ENCODE measurements at regions not wholly inside any gene's neighbourhood (a gene's known extent, or its start where the extent isn't known, plus 50 kb on each side); places are given as distances from the start of the nearest gene placed in this dataset.

DNA sequence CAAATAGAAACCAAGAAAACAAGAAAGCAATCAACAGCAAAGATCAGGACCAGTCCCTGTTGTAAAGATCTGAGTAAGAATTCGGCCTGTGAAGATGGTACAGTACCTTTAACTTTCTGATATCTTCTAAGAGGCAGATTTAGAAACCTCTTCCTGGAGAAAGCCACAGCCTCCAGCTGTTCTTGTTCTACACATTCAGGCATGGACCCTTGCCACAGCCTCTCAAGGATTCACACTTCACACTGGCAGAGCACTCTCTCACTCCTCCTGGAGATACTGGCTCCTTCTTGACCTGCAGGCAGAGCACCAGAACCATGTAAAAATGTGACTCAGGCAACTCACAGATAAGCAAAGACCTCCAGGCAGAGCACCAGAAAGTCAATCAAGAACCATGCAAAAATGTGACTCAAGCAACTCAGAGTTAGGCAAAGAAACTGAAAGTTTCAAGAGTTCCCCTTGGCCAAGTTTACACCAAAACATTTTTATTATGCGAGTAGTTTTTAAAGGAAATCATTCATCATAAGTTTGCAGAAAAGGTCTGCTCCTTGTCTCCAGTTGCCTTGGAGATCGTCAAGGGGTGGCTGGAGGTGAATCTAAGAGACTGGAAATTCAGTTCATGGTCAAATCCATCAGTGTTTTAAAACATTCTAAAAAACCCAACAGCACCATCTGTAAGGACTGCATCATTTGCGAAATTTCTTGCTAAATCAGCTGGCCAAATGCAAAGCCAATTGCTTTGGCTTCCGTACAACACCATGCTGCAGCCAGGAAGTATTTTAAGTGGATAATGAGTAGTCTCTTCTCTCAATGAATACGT is 119.3 kb upstream of the MDM1 start:
- peak; percentile 48 for DNase-seq (ENCODE audit: low spot score)

GRCh38 chr12:68452078-68452715 is 120.0 kb upstream of the MDM1 start:
- DNase-seq (ENCODE audit: low spot score) = no peak

GRCh38 chr12:68453278-68453677 is 121.1 kb upstream of the MDM1 start:
- no peak for DNase-seq (ENCODE audit: low spot score)

DNA sequence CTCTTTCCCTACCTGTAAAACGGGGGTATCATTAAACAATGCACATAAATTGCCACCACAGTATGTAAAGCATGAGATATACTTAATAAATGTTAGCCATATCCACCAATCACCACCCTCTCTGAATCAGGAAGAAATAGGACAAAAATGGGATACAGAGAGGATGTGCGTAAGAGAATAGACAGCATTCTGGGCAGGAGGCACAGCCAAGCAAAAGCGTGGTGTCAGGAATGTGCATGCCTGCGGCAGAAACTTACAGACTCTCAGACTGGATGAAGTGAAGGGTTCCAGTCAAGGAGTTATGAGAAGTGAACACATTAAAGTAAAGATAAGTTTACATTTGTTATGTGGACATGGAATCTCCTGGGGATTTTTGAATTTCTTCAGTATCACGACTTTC is 121.7 kb upstream of the MDM1 start:
- DNase-seq (ENCODE audit: low spot score) = no peak

DNA sequence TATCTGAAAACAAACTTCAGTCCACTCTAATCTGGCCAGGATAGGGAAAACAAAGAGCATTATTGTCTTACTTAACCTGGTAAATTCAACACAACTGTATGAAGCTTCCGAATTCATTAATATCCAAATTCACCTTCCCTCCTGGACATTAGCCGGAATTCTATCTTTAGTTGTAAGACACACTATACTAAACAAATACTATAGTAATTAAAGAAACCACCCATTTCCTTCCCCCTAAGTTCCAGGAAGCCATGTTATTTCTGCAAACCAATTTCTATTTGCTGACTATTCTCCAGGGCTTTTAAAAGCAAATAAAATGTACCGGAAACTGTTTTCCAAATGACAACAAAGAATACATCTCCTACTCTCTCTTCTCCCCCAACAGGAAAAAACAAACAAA is 122.7 kb upstream of the MDM1 start:
- no peak for DNase-seq (ENCODE audit: low spot score)

DNA sequence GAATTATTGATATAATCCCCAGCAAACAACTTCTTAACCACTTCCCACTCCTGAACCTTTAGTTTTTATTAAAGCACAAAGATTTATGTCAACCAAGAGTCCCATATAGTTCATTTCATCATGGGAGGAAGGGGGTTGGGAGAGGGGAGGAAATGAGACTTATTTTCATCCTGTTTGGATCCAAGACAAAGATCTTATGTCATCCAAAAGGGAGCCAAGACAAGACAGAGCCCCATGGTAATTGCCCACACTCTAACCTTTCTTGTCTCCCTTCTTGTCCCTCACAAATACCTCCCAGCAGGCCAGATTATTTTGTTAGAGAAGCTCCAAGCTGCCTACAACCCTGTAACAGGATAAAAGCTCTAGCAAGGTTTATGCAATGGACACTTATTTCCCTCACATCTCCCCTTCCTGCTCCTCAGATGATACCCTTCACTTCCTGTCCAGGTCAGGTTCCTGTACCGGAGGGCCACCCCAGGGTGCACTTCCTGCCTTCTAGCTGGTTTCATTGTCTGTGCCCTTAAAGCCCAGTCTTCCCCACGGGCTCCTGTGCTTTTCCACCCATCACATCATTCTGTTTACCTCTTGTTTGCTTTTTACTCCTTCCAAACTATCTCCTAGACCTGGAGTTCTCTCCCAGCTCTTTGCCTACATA is 123.7 kb upstream of the MDM1 start:
- no peak for DNase-seq (ENCODE audit: low spot score)

- no peak for DNase-seq (ENCODE audit: low spot score)
Observed at GRCh38 chr12:68458866-68459265, 126.7 kb upstream of the MDM1 start.

GRCh38 chr12:68460236-68460635 is 128.1 kb upstream of the MDM1 start:
- no peak for DNase-seq (ENCODE audit: low spot score)

- DNase-seq (ENCODE audit: low spot score) = no peak
Observed at GRCh38 chr12:68461645-68462044, 129.5 kb upstream of the MDM1 start.

DNA sequence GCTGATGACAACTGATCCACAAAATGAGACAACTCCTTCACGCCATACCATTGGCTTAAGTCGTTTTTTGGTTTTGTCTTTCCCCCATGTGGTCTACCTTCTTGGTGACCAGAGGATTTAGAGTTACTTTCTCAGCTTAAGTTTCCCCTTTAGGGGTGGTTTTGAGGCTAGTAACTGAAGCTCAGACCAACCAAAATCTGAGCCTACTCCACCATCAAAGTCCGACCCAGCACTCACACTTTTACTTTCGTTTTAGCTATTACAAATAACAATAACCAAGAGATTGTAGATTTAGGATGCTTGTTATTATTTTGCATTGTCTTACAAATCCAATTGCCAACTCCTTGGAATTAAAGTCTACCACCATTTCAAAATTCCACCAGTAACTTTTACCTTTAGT is 130.6 kb upstream of the MDM1 start:
- DNase-seq (ENCODE audit: low spot score) = no peak

DNA sequence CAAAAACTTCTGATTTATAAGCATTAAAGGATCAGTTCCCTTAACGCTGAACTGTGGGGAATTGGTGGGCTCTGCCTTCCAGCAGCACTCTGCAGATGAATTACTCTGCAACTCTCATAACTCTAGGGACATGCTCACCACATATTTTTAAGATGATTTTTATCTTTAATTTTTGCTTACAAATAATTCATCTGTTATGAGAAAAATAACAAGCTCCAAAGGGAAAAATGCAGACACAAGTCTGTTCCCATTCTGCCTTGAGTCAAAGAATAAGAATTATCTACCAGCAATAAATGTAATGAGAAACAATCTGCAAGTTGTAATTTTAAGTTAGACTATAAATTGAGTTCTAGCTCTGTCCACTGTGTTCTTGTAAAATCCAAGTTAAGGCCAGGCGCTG is 133.1 kb upstream of the MDM1 start:
- DNase-seq (ENCODE audit: low spot score) = no peak

DNA sequence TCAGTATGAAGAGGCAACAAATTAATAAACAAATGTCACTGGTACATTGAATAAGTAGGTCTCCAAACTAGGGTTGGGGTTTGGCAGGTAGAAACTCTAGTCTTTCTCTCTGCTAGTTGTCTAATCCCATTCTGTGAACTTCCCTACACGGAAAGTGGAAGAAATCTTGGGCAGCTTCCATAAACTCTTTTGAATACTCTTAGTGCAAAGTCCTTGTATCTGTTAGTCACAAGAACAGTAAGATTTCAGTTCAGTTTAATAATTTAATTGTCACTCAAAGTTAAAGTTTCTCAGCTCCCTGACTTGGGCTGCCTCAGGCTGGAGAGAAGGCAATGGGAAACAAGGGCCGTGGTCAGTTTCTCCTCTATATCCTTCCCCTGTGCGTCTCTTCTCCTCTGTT is 135.4 kb upstream of the MDM1 start:
- no peak for DNase-seq (ENCODE audit: low spot score)

DNA sequence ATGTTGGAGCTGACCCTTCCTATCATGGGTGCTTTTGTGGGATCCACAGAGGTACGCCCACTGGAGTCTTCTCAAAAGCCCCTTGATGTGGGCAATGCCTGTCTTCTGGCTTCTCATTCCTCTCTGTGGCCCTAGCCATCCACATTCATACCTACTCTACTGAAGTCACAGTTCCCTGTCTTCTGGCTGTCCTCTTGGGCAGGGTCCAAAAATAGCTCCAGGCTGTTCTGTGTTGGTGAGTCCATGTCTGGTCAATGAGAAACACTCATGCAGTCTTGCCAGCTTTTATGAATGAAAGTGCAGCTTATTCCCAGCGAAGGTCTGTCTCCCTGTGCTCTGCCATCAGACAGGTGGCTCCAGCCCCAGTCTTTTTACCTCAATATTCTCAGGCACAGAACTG is 135.9 kb upstream of the MDM1 start:
- DNase-seq (ENCODE audit: low spot score) = no peak

- DNase-seq (ENCODE audit: low spot score) = peak; percentile 54
Observed at GRCh38 chr12:68469113-68469512, 137.0 kb upstream of the MDM1 start.

DNA sequence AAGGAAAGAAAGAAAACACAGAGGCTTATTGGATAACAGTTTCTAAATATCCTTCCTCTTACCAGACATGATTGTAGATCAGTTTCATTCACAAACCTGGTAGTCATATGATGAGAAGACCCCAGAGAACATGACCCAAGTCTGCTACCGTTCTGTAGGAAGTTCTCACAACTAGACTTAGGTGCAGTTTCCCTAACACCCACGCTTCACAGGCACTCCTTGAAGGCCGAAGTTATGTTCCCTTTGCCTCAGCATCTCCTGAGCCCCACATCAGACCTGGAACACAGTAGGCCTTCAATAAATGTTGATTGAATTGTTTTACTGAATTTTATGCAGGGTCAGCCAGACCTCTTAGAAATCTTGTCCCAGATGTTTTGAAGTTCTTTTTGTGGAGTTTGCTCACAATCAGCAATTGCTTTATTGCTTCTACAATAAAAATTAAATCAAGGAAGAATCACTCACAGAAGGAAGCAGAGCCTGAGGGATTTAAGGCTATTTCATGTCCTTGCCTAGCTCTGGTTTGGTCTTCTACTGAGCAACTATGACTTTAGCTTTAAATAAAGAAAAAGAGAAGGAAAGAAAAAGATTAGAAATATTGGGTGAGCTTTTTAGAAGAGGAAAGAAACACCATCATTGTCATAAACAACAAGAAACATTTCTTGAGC is 138.6 kb upstream of the MDM1 start:
- DNase-seq (ENCODE audit: low spot score) = no peak

- DNase-seq (ENCODE audit: low spot score) = no peak
Observed at GRCh38 chr12:68474467-68475204, 136.1 kb upstream of the RAP1B start.

- DNase-seq (ENCODE audit: low spot score) = no peak
Observed at GRCh38 chr12:68476794-68477193, 133.9 kb upstream of the RAP1B start.

- no peak for DNase-seq (ENCODE audit: low spot score)
Observed at GRCh38 chr12:68477261-68477772, 133.4 kb upstream of the RAP1B start.

- DNase-seq (ENCODE audit: low spot score) = no peak
Observed at GRCh38 chr12:68477906-68478305, 132.8 kb upstream of the RAP1B start.

DNA sequence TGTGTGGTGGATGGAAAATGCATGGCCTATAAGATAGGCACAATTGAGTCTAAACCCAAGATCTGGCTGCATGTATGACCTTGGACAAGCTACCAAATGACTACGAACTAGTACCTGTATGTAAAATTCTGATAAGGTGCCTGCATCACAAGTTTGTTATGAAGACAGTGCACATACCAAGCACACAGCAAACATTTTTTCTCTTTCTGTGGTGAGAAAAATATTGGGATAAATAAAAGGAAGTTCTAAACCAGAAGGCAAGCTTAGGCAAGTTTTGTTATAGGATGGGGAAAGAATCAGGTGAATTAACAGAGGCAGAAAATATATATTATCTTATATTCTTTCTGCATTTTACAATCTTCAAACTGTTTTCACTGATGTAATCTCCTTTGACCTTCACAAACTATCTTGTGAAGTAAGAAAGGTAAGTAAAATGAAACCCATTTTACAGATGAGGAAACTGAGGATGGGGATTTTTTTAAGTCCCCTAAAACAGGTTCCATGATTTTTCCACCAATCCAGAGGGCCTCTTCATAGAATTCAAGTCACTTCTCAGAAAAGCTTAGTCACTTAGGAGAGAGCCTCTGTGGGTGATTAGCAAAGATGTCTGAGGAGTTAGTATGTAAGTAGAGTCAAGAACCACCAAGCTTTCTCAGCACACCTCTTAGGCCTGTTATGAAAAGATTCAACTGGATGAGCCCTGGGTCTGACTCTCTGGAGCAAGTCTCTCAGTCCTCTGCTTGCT is 132.0 kb upstream of the RAP1B start:
- no peak for DNase-seq (ENCODE audit: low spot score)

DNA sequence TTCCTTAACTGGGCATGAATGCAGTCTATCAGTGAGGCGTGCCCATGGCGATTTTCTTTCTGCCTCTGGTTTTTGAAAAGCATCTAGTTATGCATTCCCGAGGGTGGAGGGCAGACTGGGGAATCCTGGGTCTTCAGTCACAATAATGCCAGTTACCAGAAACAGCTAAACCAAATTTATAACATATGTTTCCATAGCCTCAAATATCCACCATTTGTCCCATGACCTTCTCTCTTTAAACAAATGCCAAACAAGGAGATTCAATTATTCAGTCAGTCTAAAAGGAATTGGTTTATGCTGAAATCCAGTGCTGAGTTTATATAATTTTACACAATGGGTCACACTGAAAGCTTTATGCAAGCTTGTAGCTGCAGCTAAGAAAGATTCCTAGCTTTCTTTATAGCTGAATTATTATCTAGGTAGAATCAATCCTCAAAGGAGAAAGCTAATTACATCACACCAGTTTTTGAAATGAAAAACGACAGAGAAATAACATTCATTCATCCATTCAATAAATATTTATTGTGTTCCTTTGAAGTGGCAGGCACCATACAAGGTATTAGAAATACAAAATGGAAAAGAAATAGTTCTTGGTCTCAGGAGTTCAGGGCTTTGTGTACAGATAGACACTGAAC is 131.3 kb upstream of the RAP1B start:
- DNase-seq (ENCODE audit: low spot score) = no peak
